Thoracic aorta (tissue), 2 donors: ENCODE measurements at regions not wholly inside any gene's neighbourhood (a gene's known extent, or its start where the extent isn't known, plus 50 kb on each side); places are given as distances from the start of the nearest gene placed in this dataset.

Experiments
- ATAC-seq: fragments of 150-250 bp; one replicate; pipeline ENCODE4 v1.8.0; 2017; ENCODE audit warnings: low read depth; ENCODE audit not compliant: insufficient number of reproducible peaks, low FRiP score
- DNase-seq: peaks from one replicate; pipeline ENCODE4 v3.0.0-alpha.2; 2020; ENCODE audit warnings: low spot score
- H3K27ac ChIP-seq, 2 donors: fragments of 200-600 bp; sonication (generic); 1 replicate in 1 of 2; 2 replicates in 1 of 2; pipeline ENCODE4 v1.5.1; 2016; ENCODE audit warnings: mild to moderate bottlenecking in 2 of 2, moderate library complexity in 2 of 2
- H3K27me3 ChIP-seq: fragments of 200-600 bp; sonication (generic); replicated peaks from 2 replicates; pipeline ENCODE4 v1.6.0; 2016; ENCODE audit warnings: mild to moderate bottlenecking; ENCODE audit not compliant: insufficient read depth
- H3K36me3 ChIP-seq: fragments of 200-600 bp; sonication (generic); one replicate; pipeline ENCODE4 v1.5.1; 2016
- H3K4me1 ChIP-seq, 2 donors: fragments of 200-600 bp; sonication (generic); 1 replicate in 1 of 2; 2 replicates in 1 of 2; pipeline versions ENCODE4 v1.5.1 to v1.6.0; 2016; ENCODE audit warnings: low read depth in 2 of 2, mild to moderate bottlenecking in 1 of 2; ENCODE audit not compliant: control insufficient read depth in 1 of 2
- H3K4me3 ChIP-seq: fragments of 200-600 bp; sonication (generic); 2 replicates; pipeline ENCODE4 v1.5.1; 2016; ENCODE audit warnings: mild to moderate bottlenecking
- H3K9me3 ChIP-seq: fragments of 200-600 bp; sonication (generic); 2 replicates; pipeline ENCODE4 v1.5.1; 2016
- TF ChIP-seq, protein P1 (sequence below): fragments of 200-600 bp; sonication (generic); IDR thresholded peaks from one replicate; pipeline ENCODE4 v1.5.1; 2019; ENCODE audit warnings: antibody characterized with exemption

DNA sequence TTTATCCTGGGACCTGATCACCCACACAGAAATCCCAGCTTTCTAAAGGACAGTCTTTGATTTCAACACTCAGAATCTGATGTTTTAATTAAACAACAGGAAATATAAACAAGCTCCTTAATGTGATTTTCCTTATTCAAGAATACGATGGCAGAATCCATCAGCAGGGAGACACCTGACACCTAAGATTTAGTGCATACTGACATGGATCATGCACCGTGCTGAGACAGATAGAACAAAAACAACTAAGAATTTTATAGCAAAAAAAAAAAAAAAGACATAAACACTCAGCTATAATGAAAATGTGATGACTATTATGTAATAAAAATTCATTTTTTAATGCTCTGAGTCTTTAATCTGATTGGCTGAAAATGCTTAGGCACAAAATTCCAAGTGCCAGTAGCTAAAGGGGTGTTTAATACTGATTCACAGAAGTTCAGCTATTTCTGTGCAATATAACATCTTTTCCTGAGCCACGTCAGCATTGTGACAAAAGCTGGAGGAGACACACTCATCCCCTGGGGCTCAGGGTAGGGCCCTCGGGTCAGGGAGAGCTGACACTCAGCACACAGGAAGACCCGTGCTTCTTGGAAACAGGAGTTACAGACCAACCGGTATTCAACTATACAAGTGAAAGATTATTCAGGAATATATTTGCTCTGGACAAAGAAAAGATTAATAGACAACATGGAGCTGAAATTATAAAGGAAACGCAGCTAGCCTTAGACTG, 247.4 kb downstream of the FBXO15 start:
- ATAC-seq = no peak

DNA sequence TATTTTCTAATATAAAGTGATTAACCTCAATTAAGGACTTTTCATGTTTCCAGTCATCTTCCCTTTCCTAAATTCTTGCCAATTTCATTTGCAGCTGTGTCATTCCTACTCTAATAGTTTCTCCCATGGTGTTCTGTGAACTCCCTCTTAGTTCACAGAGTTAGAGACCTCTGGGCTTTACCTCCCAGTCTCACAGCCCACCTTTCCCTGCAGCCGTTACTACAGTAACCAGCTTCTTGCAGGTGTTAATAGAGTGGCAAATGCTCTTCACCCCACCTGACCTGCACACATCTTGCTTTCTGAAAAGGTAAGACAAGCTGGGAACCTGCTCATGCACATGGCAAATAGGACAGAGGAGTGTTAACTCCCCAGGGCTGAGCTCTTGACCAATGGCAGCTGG, 250.1 kb downstream of the FBXO15 start:
- Histone ChIP-seq H3K4me3 (no peak overlapping the region), H3K9me3 (no peaks in the 10 kb centered on the region), H3K27ac (no peak overlapping the region), H3K36me3 (no peaks in the 10 kb centered on the region), H3K4me1 (no peaks in the 10 kb centered on the region), H3K27me3 (no peaks in the 10 kb centered on the region)
- DNase-seq = no peak
- TF ChIP-seq, protein P1, sequence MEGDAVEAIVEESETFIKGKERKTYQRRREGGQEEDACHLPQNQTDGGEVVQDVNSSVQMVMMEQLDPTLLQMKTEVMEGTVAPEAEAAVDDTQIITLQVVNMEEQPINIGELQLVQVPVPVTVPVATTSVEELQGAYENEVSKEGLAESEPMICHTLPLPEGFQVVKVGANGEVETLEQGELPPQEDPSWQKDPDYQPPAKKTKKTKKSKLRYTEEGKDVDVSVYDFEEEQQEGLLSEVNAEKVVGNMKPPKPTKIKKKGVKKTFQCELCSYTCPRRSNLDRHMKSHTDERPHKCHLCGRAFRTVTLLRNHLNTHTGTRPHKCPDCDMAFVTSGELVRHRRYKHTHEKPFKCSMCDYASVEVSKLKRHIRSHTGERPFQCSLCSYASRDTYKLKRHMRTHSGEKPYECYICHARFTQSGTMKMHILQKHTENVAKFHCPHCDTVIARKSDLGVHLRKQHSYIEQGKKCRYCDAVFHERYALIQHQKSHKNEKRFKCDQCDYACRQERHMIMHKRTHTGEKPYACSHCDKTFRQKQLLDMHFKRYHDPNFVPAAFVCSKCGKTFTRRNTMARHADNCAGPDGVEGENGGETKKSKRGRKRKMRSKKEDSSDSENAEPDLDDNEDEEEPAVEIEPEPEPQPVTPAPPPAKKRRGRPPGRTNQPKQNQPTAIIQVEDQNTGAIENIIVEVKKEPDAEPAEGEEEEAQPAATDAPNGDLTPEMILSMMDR = no peak
- ATAC-seq = no peak

More for the DNA sequence above, 247.4 kb downstream of the FBXO15 start:
- Histone ChIP-seq H3K9me3 (no peaks in the 10 kb centered on the region), H3K4me1 (no peaks in the 10 kb centered on the region), H3K4me3 (no peak overlapping the region), H3K27me3 (no peaks in the 10 kb centered on the region), H3K27ac (no peak overlapping the region), H3K36me3 (no peaks in the 10 kb centered on the region)
- TF ChIP-seq, protein P1 = no peak
- no peak for DNase-seq

DNA sequence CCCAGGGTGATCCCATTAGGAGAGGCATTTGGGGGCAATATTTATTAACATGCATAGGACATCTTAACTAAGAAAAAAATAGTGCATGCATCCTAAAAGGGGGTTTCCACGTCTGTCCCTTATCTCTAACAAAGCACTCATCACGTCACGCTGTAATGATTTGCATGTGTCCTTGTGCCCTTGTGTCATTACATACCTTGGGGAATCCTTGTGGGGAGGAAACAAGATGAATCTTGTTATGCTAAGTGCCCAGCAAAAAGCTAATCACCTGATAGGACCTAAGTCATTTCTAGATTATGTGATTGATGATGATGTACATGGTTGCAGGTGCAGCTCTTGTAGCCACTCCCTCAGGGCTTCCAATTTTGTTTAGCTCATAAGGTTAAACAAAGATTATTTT, 250.9 kb downstream of the FBXO15 start:
- no peak for DNase-seq
- no peak overlapping the region for H3K4me3 ChIP-seq
- H3K27me3 ChIP-seq = no peaks in the 10 kb centered on the region
- TF ChIP-seq, protein P1 = no peak
- H3K4me1 ChIP-seq = no peaks in the 10 kb centered on the region
- ATAC-seq = no peak
- H3K36me3 ChIP-seq = no peaks in the 10 kb centered on the region
- H3K27ac ChIP-seq = no peak overlapping the region
- no peaks in the 10 kb centered on the region for H3K9me3 ChIP-seq

DNA sequence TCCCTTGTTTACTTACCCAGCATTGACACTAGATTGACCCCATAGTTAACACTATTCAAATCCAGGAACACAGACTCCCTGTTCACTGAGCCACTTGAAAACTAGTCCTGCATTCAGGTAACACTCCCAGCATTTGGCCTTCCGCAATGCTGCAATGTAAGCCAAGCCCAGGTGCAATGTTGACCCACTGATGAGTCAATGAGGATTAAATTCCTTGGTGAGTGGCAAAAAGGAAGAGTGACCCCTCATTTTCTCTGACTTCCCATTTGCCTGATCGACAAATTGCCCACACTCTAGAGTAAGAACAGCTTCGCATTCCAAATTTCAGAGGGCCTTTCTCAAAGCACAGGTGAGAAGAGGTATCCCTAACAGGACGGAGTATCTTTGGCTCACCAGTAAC, 251.9 kb downstream of the FBXO15 start:
- no peaks in the 10 kb centered on the region for H3K9me3 ChIP-seq
- H3K36me3 ChIP-seq = no peaks in the 10 kb centered on the region
- ATAC-seq = no peak
- H3K27me3 ChIP-seq = no peaks in the 10 kb centered on the region
- no peak overlapping the region for H3K27ac ChIP-seq
- no peak overlapping the region for H3K4me3 ChIP-seq
- no peak for DNase-seq
- TF ChIP-seq, protein P1 = no peak
- no peaks in the 10 kb centered on the region for H3K4me1 ChIP-seq

DNA sequence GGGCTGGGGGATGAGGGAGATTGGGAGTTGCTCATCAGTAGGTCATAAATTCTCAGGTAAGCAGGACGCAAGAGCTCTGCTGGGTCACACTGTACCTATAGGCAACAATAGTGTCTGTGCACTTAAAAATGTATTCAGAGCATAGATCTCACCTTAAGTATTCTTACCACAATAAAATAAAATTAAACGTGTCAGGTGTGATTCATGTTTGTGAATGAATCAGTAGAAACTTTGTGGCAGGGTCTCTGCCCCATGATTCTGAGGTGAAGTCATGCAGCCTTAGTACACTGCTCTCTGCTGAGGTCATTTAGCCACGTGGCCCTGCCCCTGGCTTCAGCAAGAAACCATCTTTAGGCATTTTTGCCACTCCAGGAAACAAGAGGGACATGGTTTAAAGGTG, 253.8 kb downstream of the FBXO15 start:
- DNase-seq (no peak), ATAC-seq (no peak)
- H3K9me3 ChIP-seq = no peaks in the 10 kb centered on the region
- no peak overlapping the region for H3K27ac ChIP-seq
- no peaks in the 10 kb centered on the region for H3K36me3 ChIP-seq
- TF ChIP-seq, protein P1 = no peak
- H3K27me3 ChIP-seq = no peaks in the 10 kb centered on the region
- no peaks in the 10 kb centered on the region for H3K4me1 ChIP-seq
- no peak overlapping the region for H3K4me3 ChIP-seq
